NB4 (cell line): ENCODE measurements at regions not wholly inside any gene's neighbourhood (a gene's known extent, or its start where the extent isn't known, plus 50 kb on each side); places are given as distances from the start of the nearest gene placed in this dataset.

ENCODE experiments used
- CTCF ChIP-seq: IDR thresholded peaks from one replicate; pipeline ENCODE4 v1.5.1; 2012; ENCODE audit warnings: low read depth, low read length
- MYC ChIP-seq: IDR thresholded peaks from 2 replicates; pipeline ENCODE4 v1.6.1; 2011; ENCODE audit warnings: low read depth, low read length
- POLR2A ChIP-seq: IDR thresholded peaks from 2 replicates; pipeline ENCODE4 v1.6.1; 2011; ENCODE audit warnings: mild to moderate bottlenecking; ENCODE audit not compliant: insufficient read length; ENCODE audit errors: extremely low read depth

- TF ChIP-seq CTCF (no peak), POLR2A (no peak), MYC (no peak)
Measured at GRCh38 chr7:69244701-69245100, 353.6 kb upstream of the AUTS2 start.
